SU-DHL-6 (cell line): ENCODE measurements at regions not wholly inside any gene's neighbourhood (a gene's known extent, or its start where the extent isn't known, plus 50 kb on each side); places are given as distances from the start of the nearest gene placed in this dataset.

Experiments used
- H2AFZ ChIP-seq: fragments of 200-600 bp; sonication (generic); 2 replicates; pipeline ENCODE4 v1.6.1; 2014; ENCODE audit warnings: low read depth, mild to moderate bottlenecking, moderate library complexity, mixed read lengths, antibody characterized with exemption, low read length; ENCODE audit not compliant: severe bottlenecking
- H3F3A ChIP-seq: fragments of 200-600 bp; shearing (Covaris generic); 2 replicates; pipeline ENCODE4 v1.6.0; 2016; ENCODE audit warnings: antibody characterized with exemption, mild to moderate bottlenecking; ENCODE audit not compliant: insufficient read depth
- H3K27ac ChIP-seq: fragments of 200-600 bp; sonication (generic); 2 replicates; pipeline ENCODE4 v1.5.1; 2016; ENCODE audit warnings: low read depth, mild to moderate bottlenecking, low read length, moderate library complexity, mixed read lengths
- H3K27me3 ChIP-seq: fragments of 200-600 bp; sonication (generic), shearing (Covaris generic); 2 replicates; pipeline ENCODE4 v1.6.0; 2014; ENCODE audit warnings: mild to moderate bottlenecking, low read length
- H3K36me3 ChIP-seq: fragments of 200-600 bp; sonication (generic); 2 replicates; pipeline ENCODE4 v1.6.1; 2014; ENCODE audit warnings: mild to moderate bottlenecking, low read length, mixed read lengths
- H3K4me2 ChIP-seq: fragments of 300-600, 200-600 bp; shearing (Covaris generic), sonication (generic); 2 replicates; pipeline ENCODE4 v1.6.0; 2014; ENCODE audit warnings: low read length, low read depth, mild to moderate bottlenecking; ENCODE audit not compliant: poor library complexity, severe bottlenecking
- H3K4me3 ChIP-seq: fragments of 200-600 bp; sonication (generic); 2 replicates; pipeline ENCODE4 v1.5.1; 2014; ENCODE audit warnings: antibody characterized with exemption, low read length, mild to moderate bottlenecking, mixed read lengths; ENCODE audit not compliant: insufficient read depth, poor library complexity, severe bottlenecking
- H3K79me2 ChIP-seq: fragments of 200-600 bp; sonication (generic); 2 replicates; pipeline ENCODE4 v1.6.1; 2014; ENCODE audit warnings: mild to moderate bottlenecking, low read length, moderate library complexity; ENCODE audit not compliant: insufficient read depth
- H3K9ac ChIP-seq: fragments of 200-600 bp; sonication (generic); 2 replicates; pipeline ENCODE4 v1.7.0; 2014; ENCODE audit warnings: mild to moderate bottlenecking, low read length
- H3K9me2 ChIP-seq: fragments of 200-600 bp; sonication (generic); replicated peaks from 2 replicates; pipeline ENCODE4 v1.6.1; 2014; ENCODE audit warnings: low read length; ENCODE audit not compliant: insufficient read depth
- H3K9me3 ChIP-seq: fragments of 200-600 bp; sonication (generic); 2 replicates; pipeline ENCODE4 v1.6.1; 2014; ENCODE audit warnings: low read length, mixed read lengths; ENCODE audit not compliant: insufficient read depth
- H4K20me1 ChIP-seq: fragments of 200-600 bp; sonication (generic); 2 replicates; pipeline ENCODE4 v1.6.1; 2014; ENCODE audit warnings: low read depth, mild to moderate bottlenecking, antibody characterized with exemption, low read length, moderate library complexity, mixed read lengths
- EZH2phosphoT487 ChIP-seq: fragments of 200-600 bp; sonication (generic), shearing (Covaris generic); conservative IDR thresholded peaks from 2 replicates; pipeline ENCODE4 v1.6.1; 2018; ENCODE audit warnings: mild to moderate bottlenecking, antibody characterized with exemption, low read length, moderate library complexity, mixed read lengths
- TF ChIP-seq, protein P1 (sequence below): fragments of 200-600 bp; sonication (generic); IDR thresholded peaks from one replicate; pipeline ENCODE4 v1.5.1; 2017; ENCODE audit warnings: antibody characterized with exemption, mild to moderate bottlenecking, low read length, moderate library complexity; ENCODE audit not compliant: insufficient read depth, poor library complexity, severe bottlenecking

DNA sequence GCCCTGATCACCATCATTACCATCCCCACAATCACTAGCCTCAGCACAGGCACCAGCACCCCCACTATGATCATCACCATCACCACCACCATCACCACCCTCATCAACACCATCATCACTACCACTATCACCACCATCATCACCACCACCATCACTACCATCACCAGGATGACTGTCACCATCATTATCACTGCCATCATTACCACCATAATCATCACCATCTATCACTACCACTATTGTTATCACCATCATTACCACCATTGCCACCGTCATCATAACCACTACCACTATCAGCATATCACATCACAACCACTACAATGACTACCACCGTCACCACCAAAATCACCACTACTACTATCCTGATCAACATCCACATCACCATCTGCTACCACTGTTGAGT is 57.3 kb upstream of the CASZ1 start:
- no peaks in the 10 kb centered on the region; the same call in 1 of the 2 replicates for H3K9me3 ChIP-seq
- H3K9ac ChIP-seq, result no peak overlapping the region
- no peaks in the 10 kb centered on the region for H4K20me1 ChIP-seq
- no peak overlapping the region for H3K27ac ChIP-seq
- no peaks in the 10 kb centered on the region for H3K36me3 ChIP-seq
- H3F3A ChIP-seq, result no peaks in the 10 kb centered on the region
- H3K4me2 ChIP-seq, result no peak overlapping the region
- no peaks in the 10 kb centered on the region for H3K27me3 ChIP-seq
- no peak overlapping the region for H3K4me3 ChIP-seq
- no peak overlapping the region for H2AFZ ChIP-seq
- TF ChIP-seq, protein P1, sequence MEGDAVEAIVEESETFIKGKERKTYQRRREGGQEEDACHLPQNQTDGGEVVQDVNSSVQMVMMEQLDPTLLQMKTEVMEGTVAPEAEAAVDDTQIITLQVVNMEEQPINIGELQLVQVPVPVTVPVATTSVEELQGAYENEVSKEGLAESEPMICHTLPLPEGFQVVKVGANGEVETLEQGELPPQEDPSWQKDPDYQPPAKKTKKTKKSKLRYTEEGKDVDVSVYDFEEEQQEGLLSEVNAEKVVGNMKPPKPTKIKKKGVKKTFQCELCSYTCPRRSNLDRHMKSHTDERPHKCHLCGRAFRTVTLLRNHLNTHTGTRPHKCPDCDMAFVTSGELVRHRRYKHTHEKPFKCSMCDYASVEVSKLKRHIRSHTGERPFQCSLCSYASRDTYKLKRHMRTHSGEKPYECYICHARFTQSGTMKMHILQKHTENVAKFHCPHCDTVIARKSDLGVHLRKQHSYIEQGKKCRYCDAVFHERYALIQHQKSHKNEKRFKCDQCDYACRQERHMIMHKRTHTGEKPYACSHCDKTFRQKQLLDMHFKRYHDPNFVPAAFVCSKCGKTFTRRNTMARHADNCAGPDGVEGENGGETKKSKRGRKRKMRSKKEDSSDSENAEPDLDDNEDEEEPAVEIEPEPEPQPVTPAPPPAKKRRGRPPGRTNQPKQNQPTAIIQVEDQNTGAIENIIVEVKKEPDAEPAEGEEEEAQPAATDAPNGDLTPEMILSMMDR, result no peak
- TF ChIP-seq EZH2phosphoT487, result no peak
- H3K79me2 ChIP-seq, result no peaks in the 10 kb centered on the region
- H3K9me2 ChIP-seq, result no peaks in the 10 kb centered on the region

DNA sequence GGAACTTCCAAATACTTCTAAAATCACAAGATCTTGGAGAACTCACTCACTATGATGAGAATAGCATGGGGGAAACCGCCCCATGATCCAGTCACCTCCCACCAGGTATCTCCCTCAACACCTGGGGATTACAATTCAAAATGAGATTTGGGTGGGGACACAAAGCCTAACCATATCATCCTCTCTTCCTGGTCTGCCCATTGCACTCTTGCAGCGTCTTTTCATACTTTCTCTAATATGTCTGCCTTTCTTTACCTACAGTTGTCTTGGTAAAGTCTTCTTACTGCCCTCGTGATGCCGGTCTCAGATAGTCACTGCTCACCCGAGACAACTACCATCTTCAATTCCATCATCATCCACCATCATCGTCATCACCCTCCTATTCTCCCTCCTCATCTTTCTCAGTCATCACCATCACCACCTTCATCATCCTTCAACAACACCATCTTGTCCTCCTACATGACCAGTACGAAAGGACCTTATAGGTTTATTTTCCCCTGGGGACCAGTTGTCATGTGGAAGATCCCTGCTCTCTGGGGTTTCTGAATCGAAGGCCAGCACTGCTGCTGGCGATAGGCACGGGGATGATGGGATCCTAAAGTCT is 58.5 kb upstream of the CASZ1 start:
- Histone ChIP-seq H3K27ac (no peak overlapping the region), H2AFZ (no peak overlapping the region), H3K36me3 (no peaks in the 10 kb centered on the region), H3K27me3 (no peaks in the 10 kb centered on the region), H3K9me2 (no peaks in the 10 kb centered on the region), H3K79me2 (no peaks in the 10 kb centered on the region), H3K9ac (no peak overlapping the region), H3F3A (no peaks in the 10 kb centered on the region), H3K9me3 (no peaks in the 10 kb centered on the region; the same call in 1 of the 2 replicates), H4K20me1 (no peaks in the 10 kb centered on the region), H3K4me2 (no peak overlapping the region), H3K4me3 (no peak overlapping the region)
- TF ChIP-seq EZH2phosphoT487, result no peak
- TF ChIP-seq, protein P1, result no peak

DNA sequence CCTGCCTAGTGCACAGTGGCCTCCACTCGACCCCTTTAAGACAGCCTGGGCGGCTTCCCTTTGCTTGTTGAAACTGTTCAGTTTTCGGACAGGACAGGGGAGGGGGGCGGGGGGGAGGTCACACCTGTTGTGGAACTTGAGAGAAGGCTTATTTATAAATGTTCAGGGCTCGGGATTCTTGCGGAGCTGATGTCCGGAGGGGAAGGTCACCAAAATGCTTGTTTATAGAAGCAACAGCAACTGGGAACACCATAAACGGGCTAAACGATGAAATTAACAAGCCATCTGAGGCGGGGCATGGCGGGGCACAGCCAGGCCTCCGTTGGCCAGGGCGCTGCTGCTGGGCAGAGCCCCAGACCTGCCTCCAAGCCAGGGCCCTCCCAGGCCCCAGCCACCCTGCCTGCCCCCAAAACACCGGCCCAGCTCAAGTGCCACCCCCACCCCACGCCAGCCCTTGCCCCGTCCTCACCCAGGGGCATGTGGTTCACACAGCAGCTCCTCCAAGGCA is 59.8 kb upstream of the CASZ1 start:
- H3K27ac ChIP-seq, result no peak overlapping the region
- H3K9ac ChIP-seq, result no peak overlapping the region
- H3F3A ChIP-seq, result no peaks in the 10 kb centered on the region
- no peaks in the 10 kb centered on the region for H4K20me1 ChIP-seq
- H3K4me2 ChIP-seq, result no peak overlapping the region
- H3K36me3 ChIP-seq, result no peaks in the 10 kb centered on the region
- H2AFZ ChIP-seq, result no peak overlapping the region
- H3K79me2 ChIP-seq, result no peaks in the 10 kb centered on the region
- H3K9me2 ChIP-seq, result no peaks in the 10 kb centered on the region
- no peak overlapping the region for H3K4me3 ChIP-seq
- TF ChIP-seq, protein P1, result no peak
- no peak for TF ChIP-seq EZH2phosphoT487
- H3K27me3 ChIP-seq, result no peaks in the 10 kb centered on the region
- H3K9me3 ChIP-seq, result no peaks in the 10 kb centered on the region; the same call in 1 of the 2 replicates
